Inferior parietal cortex (tissue), 1 donor: ENCODE measurements at regions not wholly inside any gene's neighbourhood (a gene's known extent, or its start where the extent isn't known, plus 50 kb on each side); places are given as distances from the start of the nearest gene placed in this dataset.

Experiments used
- DNase-seq: peaks from one replicate; pipeline ENCODE4 v3.0.0-alpha.2; 2016; ENCODE audit errors: extremely low spot score

DNA sequence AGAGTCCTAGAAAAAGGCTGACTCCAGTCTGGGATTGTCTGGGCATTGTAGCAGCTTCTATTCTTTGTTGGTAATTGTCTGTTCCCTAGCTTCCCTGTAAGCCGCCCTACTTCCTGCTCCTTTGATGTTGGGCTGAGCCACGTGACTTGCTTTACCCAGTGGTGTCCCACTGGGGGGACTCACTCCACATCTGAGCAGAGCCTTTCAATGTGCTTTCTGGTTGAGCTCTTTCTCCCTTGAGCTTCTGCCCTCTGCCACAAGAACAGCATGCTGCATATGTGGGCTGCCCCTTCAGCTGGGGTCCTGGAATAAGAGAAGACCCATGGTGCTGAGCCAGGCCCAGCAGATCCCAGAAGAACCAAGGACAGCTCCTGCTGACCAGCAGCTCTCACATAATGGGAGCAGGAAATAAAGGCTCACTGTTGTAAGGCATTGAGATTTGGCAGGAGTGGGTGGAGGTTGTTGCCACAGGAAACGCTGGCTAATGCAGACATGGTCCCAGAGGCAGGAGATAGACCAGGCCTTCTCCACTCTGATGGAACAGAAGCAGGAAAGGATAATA is 276.3 kb upstream of the GJB5 start:
- DNase-seq, result no peak

DNA sequence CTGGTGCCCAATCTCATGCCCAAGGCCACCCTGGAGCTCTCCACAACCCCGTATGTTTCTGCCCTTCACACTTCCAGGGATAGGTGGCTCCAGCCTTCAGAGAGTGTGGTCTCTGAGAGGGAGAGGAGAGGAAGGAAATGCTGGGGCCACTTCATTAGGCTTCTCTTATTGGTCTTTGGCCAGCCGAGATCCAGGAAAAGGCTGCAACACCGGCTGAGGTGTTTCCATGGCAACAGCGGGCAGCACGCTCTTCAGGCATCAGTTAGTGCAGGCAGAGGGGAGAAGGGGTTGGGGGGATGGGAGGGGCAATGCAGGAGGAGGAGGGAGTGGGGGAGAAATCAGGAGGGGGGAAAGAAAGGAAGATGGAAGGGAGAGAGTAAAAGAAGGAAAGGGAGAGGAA is 275.1 kb upstream of the GJB5 start:
- no peak for DNase-seq

DNA sequence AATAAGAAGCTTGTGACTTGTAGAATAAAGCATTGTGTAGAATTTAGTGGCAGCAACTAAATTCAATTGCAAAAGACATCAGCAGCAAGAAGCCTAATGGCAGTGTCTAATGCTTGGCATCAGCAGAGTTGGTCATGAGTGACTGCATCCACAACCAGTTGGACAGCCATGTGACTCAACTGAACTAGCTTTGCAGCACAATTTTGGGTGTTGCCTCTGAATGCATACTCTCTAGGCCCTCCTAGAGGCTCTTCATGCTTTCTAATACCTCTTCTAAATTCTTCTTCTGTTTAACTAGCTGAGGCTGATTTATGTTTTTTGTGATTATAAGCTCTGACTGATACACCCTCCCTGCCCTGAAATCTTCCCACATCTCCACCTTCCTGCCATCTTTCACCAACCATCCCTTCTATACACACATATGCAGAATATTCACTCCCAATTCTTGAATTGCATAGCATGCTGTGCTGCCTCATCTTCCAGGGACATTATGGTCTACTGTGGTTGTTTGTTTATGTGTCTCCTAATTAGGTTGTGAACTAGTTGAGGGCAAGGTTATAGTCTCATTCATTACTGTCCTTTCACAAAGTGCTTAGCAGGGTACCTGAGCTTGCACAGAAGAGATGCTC is 266.7 kb upstream of the GJB5 start:
- no peak for DNase-seq

DNA sequence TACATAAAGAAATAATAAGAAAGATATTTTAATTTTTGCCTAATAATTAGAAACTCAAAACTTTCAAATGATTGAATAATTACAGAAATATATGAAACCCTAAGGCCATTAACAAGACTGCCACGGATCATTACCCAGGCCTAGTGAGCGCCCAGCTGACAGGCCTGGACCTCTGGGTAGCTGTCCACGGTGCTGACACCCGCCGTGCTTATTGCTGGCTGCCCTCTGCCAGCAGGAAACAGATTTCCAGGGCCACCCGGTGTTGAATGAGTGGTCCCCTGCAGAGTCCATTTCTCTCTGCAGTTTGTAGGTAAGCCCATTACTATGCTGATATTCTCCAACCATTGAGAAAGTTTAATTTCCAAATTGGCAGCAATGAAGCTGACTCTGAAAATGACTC is 254.4 kb upstream of the GJB5 start:
- DNase-seq, result no peak

DNA sequence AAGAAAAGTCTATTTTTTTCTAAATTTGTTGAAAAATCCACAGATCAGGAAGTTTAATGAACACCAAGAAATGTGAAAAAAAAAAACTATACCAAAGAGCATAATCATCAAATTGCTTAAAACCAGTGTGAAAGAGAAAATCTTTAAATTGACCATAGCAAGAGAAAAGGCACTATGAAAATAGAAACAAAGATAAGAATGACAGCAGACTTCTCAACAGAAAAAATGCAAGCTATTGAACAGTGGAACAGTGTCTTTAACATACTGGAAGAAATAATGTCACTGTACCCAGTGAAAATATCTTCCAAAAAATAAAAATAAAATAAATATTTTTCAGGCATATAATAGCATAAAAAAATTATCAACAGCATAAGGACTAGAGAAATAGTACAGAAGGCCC is 243.0 kb upstream of the GJB5 start:
- DNase-seq, result no peak

DNA sequence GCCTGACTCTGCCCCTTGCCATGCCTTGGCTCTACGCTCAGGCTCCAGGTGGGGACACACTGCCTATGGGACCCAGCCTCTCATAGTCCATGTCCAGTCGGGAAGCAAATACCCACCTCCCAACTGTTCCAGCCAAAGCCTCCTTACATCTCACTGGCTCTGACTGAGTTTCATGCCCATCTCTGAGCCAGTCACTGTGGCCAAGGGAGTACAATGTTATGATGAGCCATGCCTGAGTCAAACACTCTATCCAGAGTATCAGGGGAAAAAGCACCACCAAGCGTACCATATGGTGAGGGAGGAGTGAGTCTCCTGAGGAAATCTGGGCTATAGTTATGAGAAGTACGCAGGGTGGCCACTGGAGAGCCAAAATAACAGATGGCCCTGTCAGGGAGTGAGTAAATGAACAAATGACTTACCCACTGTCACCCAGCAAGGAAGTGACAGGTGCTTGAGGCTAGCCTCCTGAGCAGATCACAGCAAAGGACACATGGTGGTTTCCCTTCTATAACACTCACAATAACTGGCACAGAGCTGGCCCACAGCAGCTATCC is 236.6 kb upstream of the GJB5 start:
- no peak for DNase-seq

DNA sequence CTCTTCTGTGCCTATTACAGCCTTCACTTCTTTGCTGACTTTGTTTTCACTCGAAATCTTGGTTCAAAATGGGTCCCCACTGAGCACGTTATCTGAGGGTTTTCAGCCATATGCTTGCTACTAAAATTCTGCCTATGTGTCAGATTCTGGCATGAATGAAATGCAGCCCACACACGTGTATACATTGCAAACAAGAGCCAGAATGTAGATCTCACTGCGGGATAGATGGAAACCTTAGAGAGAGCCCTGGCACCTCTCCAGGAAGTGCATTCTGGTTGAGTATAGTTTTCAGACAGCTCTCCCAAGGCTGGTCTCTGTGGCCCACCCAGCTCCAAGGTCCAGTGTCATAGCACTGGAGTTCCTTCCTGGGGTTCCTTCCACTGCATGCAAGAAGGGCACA is 234.7 kb upstream of the GJB5 start:
- peak; percentile 44 for DNase-seq

DNA sequence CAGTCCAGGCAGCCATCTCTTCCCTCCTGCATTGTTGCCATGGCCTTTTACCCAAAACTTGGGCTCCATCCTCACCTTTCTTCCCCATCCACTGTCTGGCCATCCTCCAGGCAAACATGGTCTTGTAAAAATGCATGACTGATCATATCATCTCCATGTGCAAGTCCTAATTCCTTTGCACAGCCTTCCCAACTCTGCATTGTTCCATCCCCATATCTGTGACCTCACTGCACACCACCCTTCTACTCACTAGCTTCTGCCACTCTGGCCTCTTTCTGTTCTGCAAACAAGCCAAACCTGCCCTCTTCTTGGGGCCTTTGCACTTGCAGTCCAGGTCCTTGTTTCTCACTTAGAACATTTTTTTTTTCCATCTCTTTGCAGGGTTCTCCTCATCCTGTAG is 230.1 kb upstream of the GJB5 start:
- no peak for DNase-seq

DNA sequence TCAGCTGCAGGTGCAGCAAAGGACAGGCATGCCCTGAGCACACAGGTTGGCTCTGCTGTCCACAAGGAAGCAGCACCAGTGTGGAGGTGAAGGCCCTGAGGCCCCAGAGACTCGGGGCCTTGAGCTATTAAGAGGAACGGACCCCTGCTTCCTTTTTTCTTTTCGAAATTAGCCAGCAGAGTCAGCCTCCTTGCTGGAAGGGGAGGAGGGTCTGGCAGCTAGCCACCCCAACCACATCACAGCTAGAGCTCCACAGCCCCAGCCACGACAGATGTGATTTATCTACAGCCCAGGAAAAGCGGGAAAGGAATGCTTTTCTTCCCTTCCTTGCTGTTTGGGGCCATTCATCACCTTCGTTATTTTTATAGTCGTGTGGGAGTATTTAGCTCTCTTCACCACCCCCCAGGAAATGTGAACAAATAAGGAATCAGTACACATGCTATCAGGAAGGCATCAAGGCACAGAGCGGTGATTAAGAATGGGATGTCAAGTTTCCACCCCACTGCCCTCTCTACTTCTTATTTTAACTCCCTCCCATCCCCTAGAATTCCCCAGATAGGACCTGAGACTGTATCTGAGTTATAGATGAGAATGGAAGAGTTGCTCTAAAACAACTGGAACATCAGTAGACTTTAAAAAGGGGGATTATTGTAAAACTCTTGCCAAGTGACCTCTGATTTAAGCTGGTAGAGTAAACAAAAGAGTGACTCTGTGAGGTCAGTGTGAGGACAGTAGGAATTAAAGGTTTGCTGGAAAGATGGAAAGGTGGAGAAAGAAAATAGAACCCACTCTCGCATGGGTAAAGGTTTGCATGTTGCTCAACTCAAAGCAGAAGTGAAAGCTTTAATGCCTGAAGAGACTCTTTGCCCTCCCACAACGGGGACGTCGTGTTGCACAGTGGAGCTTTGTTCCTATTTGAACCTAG is 224.7 kb upstream of the GJB5 start:
- no peak for DNase-seq

DNA sequence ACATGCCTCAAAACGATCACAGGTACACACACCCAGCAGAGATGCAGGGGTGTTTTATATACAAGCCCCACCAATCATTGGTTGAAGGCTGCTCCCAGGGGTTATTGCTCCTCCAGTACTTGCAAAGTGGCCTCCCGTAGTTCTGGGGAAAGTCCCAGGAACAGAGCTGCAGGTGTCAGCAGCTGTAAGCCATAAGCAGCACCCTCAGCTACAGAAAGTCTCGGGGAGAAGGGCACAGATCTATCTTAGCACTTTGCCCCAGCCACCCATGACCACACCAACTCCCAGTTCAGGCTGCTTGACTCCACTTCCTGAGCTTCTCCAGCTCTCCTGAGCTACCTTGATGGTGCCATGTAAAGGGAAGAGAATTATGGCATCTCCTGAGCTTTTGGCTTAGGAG is 222.7 kb upstream of the GJB5 start:
- DNase-seq, result no peak

DNA sequence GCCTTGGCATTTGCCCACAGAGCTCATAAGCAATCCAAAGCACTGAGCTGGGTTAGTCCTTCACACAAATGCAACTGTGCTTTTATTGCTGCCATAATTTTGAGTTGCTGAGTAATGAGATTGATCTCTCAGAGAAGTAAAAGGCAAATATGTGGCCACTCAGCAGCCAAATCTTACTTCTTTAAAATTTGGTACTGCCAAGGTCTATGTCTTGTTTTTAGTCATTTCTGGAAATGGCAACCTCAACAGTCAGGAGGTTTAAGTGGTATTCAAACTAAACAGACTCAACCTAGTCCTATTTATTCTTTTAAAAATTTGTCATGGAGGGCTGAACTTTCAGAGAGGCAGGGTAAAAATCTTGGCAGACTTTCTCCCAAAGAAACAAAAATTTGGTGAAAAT is 216.4 kb upstream of the GJB5 start:
- no peak for DNase-seq

DNA sequence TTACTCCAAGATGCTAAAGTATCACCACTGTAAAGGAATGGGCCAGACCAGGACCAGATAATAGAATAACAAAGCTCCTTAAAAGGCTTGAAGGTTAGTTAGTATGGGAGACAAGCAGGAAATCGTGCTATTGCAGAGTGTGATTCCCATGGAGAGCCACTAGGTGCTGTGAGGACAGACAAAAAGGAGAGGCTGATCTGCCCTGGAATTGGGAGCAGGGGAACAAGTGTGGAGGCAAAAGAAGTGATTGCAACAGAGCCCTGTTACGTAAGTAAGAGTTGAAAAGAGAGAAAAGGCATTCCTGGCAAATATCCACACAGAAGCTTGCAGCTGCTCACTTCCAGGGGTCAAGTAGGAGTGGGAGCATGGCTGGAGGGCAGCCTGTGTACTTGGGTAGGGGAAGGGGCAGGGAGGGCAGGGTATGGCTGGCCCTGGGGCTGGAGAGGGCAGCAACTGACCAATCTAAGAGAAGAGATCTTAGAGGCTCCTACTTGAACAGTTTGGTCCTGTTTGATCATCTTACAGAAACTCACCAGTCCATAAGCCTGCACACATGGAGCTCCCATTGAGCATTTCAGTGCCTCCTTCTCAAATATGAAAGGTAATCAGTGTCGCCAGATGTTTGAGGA is 207.7 kb upstream of the GJB5 start:
- DNase-seq, result no peak

DNA sequence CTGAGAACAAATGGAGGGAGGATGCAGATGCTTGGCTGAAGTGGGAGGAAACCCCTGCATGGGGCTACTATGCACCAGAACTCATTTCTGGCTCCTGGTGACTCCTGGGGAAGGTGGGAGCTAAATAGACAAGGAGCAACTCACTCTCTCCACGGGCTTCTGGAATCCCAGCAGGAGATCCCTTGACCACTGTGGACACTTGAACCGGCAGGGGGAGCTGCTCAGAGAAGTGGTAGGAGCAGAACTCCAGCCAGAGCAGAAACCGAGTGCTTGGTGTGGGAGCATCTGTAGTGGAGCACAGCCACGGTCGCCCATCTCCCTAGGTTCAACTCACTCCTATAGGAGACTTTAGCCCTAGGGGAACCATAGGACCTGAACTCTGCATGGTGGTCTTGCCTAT is 205.6 kb upstream of the GJB5 start:
- no peak for DNase-seq

DNA sequence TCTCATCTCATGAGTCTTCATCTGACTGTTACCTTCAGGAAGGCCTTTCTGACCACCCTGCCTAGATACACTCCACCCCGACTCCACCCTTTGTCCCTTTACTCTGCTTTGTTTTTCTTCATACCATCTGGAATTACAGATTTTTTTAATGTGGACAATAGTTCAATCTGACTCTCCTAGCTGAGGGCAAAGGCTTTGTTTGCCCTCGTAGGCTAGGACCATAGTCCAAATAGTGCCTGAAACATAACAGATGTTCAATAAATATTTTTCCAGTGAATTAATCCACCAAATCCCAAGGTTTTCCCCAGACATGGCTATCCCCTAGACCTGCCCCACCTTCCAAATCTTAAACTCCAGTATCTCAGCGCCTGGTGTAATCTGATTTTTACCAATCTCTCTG is 176.5 kb upstream of the GJB5 start:
- DNase-seq, result no peak

DNA sequence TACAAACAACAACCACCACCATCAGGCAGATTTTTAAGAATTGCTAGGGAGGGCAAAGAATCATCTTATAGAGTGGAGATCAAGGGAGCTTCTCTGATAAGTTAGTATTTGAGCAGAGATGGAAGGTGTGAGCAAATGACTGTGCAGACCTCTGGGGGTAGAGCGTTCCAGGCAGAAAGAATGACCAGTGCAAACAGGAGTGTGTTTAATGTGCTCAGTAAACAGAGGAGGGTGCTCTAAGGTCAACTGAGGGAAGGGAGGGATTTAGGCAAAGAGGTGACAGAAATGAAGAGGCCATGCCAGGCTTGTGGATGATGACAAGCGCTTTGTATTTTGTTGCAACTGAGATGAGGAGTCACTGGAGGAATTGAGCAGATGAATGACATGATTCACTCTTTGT is 172.5 kb upstream of the GJB5 start:
- DNase-seq, result no peak

DNA sequence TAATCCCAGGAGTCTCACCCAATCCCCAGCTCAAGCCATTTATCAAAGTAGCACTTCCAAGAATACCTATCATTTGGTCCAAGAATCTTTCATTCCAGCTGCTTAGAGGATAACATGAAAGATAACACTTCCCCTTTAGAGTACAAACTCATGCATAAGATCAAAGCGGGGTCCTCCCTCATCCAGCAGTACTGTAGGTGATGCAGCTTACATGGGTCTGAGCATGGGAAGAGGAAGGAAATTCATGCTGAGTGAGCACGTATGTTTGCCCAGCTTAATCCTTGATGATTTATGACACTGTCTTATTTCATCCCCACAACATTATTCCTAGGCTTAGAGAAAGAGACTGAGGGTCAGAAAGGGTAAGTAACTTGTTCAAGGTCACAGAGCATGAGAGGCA is 167.1 kb upstream of the GJB5 start:
- no peak for DNase-seq

DNA sequence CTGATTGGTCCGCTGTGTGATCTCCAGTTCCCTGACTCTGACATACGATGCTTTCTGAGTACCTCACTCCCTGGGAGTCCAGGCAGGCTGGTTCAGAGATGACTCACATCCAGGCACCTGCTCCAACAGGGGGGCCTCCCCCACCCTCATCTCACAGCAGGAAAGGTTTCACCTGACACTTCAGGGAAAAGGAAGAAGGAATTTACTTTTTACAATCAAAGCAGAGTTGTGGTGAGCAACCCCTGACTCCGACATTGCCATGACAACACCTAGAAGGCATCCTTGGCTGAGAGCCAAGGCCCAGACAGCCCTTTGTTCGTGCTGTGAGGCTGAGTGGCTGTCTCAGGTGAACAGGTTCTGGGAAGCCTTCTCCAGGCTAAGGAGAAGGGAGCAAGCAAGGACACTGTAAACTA is 164.6 kb upstream of the GJB5 start:
- DNase-seq, result no peak

DNA sequence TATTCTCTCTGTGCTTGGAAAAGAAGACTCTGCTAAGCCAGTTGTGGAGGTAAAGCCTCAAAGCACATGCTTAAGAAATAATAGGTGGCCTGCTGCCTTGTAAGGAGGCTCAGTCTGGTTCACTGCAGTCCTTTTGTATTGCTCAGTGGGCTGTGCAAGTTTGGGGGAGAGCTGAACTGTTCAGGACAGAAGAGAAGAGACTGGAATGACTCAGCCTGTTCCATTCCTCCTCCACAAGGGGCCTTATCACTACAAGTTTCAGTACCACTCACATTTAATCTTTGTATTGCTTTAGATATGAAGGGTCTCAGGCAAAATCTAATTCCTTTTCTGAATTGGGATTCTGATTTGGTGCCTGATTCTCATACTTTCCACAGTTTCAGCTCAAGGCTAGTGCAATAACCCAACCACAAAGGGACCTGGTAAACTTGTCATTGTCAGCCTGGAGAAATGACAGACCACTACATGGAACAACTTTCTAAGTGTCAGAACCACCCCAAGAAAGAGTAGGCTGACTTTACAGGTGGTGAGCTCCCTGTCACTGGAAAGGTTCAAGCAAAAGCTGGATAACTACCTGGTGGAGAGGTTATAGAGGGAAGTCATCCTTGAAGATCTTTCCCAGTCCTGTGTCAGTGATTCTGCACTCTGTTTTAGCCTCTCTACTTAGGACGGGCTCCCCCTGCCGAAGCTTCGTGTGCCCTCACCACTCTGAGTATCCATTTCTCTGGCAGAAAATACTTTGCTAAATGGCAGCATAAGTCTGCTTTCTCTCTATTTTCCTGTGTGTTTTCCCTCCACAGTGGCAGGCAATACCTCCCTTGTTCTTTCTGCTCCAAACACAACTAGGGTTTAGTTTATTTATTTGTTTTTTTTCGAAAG is 162.9 kb upstream of the GJB5 start:
- DNase-seq, result no peak

DNA sequence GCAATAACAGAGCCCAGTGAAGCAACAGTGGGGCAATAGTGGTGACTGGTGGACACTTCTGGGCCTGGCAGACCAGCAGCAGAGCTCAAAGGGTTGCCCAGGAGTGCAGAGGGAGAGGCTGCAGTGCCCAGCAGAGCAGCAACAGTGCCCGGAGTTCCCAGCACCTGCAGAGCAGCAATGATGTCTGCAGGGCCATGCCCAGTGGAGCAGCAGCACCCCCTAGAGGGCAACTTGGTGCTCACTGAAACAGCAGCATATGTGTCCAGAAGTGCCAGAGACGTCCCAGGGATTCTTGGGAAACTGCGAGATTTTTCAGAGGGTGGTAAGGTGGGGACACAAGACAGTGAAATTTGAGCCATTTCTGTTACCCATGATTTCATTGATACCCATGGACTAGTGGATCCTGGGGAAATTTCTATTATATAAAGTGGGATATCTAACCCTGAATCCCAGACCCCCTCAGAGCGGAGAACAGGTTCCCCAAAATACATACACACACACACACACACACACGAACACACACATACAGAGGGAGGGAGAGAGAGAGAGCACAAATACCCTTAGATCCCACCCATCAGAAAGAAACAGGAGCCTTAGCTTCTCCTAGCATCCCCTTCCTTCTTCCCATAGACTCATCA is 156.9 kb upstream of the GJB5 start:
- peak; percentile 87 for DNase-seq

DNA sequence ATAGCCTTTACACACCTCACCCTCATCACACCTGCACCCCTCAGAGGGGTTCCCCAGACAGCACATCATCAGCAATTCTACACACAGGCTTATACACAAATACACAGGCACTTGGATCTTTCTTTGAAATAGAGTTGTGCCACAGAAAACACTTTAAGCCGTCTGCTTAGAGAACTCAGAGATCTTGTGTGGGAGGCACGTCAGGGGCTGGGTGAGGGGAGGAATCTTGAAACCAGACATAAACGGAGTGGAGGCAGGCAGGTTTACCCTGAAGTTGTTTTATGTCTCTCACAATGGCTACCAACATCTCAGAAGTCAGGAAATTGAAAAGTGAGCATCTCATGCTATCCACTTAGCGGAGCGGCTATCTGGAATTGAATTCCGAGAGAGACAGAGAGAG is 151.9 kb upstream of the GJB5 start:
- DNase-seq, result no peak

DNA sequence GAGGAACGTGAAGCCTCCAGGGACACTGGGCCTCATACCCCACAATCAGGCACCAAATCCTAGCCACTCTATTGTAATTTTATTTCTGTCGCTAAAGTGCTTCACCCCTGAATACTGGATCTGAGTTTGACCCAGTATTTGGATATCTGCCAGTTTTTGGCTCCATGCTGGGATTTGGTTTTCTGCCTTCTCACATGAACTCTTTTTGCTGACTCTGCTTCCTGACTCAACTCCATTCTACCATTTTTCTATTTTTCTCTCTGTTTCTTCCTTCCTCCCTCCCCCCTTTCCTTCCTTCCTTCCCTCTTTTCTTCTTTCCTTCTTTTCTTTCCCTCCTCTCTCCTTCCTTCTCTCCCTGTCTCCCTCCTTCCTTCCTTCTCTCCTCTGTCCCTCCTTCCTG is 151.3 kb upstream of the GJB5 start:
- DNase-seq, result no peak
